GM21723 (cell line): ENCODE measurements at regions not wholly inside any gene's neighbourhood (a gene's known extent, or its start where the extent isn't known, plus 50 kb on each side); places are given as distances from the start of the nearest gene placed in this dataset.
"Not testable (repeated sequence)": the region's sequence is repeated elsewhere in the genome, so short reads cannot be mapped to it uniquely, and the experiment has no call there.

Experiments
- ATAC-seq: cut with Tn5 transposase; IDR thresholded peaks from one replicate; pipeline ENCODE4 v1.9.1; 2021; ENCODE audit warnings: mild to moderate bottlenecking, moderate library complexity; ENCODE audit not compliant: unreplicated experiment

DNA sequence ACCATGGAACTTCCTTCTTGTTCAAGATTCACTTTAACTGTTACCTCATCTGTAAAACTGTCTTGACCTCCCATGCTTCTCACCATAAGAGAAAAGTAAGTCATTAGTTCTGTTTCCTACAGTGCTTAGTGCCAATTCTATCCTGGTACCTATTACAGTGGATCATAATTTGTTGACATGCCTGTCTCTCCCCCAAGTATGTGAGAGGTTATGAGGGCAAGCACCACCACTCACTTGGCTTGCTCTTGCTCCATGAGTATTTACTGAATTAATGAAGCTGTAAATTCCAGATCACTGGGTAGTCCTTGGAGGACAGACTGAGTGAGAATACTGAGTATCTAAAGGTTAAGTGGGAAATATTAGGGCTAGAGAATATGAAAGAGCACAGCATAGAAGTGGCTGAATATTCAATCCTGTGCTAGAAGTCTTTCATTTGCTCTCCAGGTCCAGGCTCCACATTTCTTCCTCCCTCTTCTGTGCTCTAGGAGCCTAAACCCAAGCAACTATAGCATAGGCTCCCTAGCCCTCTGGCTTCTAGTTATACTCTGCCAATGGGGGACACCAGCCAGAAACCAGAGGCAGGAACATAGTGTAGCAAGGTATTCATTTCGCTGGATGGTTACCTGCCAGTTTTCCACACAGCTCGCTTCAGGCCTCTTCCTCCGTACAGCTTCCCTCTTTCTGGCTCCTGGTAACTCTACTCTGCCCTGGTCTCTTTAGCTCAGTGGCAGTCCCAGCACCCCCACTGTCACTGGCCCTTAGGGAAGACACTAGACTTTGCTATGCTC is 118.2 kb upstream of the SLC5A12 start:
- no peak for ATAC-seq

DNA sequence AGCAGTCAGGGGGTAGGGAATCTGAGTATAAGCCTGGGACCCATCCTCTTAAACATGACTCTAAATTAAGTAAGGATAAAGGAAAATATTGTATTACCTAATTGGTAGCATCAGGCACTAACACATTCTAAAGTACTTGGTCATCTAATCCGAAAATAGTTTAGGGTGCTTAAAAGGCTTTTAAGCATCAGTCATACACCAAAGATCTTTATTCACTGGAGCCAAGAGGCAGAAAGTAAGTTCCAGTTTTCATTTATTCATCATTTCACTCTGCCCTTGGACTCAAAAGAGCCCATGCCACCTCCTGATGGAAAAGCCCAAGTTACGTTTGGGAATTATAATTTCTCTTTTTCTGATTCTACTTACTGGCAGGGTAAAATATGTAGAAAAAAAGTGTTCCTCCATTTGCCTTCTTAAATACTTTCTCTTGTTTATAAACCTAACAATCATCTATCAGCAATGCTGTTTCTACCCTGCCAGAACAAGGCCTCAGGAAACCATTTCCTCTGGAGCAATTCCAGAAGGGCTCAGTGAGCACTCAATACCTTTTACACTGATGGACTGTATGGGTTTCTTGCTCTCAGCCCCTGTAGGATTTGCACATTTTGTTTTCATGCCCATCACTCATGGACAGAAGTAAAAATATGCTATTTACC is 120.1 kb upstream of the SLC5A12 start:
- no peak for ATAC-seq

DNA sequence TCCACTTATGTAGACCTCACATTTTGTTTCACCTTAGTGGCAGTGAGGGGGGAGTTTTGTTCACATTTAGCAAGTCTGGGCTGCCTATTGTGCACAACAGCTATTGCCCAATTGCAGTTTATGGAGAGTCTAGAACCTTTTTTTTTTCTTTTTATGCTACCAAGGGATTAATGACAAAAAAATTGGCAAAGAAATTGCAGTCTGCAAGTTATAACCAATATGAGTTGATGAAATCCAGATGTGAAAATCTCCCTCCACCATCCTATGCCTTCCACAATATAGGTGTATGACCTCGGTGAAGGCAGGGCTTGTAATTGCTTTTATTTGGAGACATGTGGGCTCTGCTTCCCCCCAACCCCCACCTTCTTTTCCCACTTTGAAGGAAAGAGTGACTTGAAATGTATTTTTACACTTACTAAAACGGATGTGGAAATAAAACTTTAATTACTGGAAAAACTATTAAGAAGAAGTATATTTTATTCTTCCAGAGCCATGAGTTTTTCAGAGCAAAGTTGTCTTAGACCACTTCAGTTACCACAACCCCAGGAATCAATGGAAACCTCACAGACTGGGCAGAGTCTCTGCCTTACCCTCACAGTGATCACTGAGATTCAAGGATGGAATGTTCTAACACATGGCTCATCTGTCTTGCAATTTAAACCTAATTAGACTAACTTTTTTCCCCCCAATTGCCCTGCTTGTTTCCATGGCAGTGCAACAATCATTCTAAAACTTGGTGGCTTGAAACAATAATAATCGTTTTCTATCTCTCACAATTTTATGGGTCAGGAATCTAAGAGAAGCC is 120.8 kb upstream of the SLC5A12 start:
- ATAC-seq: no peak

DNA sequence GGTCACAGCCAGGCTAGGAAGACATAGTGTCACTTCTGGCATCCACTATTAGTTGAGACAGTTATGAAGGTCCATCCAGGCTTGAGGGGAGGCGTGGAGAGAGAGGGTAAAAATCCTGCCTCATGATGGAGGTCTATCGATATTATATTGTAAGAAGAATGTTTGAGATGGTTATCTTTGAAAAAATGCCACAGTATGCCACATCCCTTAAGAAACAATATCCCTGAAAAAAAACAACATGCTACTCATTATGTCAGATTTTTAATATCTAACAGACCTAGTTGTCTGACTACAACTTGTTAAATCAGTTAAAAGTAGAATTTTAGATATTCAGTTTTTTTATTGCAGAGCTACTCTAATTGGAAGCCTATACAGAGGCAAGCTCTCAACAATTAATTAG is 121.7 kb upstream of the SLC5A12 start:
- ATAC-seq: no peak

DNA sequence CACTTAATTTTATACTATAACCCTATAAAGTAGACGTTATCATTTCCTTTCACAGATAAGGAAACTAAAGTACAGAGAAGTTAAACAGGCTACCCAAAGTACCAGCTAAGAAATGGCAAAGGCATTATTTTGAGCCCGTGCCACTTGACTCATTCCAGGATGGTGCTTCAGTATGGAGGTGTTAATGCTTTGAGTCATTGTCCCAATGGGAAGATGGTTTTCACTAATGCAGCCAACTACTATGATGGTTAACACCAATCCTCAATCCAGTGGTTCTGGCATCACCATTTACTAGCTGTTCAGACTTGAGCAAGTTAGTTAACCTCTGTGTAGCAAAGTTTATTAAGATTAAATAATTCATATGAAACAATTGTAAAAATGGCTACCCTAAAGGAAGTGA is 123.1 kb upstream of the SLC5A12 start:
- no peak for ATAC-seq

DNA sequence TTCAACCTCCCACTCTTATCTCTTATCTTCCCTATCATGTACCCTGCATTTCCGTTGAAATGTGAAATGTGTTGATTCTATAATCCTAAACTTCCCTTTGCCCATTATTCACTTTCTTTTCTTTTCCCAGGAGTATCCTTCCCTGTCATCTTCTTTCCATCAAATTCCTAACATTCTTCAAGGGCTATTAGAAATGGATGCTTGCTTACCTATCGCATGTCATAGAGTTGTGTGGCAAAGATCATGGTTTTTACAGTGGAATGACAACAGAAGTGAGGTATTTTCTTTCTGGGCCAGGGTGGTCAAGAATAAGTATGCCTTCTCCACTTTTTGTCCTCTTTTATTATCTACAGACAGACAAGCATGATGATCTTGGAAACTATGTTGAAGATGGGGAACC is 124.4 kb upstream of the SLC5A12 start:
- no peak for ATAC-seq

DNA sequence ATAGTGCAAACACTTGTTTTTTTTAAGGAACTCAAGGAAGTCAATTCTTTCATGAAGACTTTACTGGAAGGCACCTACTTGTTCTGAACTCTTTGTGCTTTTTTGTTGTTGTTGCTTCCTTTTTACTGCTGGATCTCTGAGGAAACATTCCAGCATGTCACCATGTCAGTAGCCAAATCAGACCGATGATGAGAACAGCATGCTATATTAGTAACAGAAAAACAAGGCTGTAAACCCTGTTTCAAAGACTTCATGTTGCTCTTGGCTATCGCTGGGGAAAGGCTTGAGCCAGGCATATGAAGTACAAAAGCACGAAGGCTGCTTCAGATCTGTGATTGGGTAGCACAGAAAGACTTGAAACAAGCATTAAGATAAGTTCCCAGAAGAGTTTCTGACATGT is 125.6 kb upstream of the SLC5A12 start:
- no peak for ATAC-seq

DNA sequence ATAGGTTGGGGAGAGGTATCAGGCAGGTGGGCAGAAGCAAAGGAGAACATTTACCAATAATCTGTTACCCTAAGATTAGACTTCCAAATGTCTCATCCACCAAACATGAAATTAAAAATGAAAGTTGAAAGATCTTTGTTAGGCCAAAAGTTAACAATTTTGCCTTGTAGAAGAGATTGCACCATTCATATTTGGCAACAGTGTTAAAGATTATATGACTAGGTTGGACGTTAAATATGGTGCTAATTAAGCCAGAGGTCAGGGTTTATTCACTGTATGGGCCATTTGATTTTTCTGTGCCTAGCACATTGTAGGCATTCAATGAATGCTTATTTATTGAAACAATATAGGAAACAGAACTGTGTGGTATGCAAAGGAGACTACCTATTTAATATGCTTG is 126.1 kb upstream of the SLC5A12 start:
- no peak for ATAC-seq

DNA sequence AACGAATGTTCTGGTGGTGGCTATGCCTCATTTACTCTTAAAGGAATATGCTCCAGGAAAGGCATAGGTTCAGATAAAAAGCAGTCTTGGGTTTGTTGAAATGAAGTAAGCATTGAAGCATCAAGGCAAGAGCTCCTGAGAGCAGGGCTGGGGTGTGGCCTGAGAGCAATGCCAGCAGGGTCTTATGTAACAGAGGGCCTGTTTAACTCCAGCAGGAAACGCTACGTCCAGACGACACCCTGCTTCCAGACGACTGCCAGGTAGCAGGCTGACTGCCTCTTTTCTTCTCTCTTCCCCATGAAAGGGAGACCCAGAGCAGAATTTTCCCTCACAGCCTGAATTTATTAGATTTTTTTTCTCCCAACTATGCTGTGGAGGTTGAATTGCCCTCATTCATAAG is 127.2 kb upstream of the SLC5A12 start:
- no peak for ATAC-seq

DNA sequence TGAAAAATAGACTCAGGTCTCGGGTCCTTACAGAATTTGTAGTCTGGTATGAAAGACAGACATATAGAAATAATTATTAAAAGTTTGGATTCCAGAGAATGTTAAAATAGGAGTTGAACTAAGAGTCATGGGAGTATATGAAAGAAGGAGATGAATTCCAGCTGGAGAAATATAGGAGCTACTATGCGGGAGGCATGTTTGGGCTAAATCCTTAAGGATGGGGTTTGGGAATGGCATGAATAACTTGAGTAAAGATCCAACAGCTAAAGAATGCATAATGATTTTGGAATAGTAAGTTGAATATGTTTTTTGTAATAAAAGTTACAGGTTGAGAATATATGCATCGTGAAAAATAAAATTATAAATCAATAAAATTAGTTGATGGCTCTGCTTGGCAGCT is 129.4 kb upstream of the SLC5A12 start:
- no peak for ATAC-seq

DNA sequence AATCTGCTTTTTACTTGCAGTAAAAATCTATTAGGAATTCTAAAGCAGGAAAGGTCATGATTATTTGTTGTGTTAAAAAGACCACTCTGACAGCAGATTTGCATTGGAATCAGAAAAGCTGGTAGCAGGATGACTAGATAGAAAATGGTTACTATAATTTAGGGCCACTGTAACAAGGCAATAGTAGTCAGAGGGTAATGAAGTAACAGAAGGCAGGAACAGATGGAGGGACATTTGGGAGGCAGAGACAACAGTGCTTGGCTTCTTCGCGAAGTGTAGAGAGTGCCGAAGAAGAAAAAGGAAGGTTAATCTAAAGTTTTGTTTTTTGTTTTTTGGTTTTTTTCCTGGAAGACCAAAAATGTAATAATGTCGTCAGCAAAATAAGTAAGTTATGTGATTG is 129.8 kb upstream of the SLC5A12 start:
- ATAC-seq: no peak

DNA sequence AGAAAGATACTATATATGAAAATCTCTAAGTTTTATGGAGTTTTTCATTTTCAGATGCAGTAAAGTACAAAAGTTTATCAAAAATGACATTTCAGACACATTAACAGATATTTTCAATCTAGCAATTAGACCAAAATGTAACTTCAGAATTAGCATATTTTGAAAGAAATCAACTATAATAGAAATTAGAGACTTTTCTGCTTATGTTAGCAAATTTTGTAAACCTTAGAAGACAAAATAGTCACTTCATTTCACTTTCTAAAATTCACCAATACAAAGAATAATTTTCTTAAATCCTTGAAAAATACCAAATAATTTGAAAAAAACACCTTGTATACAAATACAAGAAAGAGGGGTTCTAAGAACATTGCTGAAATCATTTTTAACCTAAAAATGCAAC is 135.8 kb upstream of the FIBIN start:
- no peak for ATAC-seq

DNA sequence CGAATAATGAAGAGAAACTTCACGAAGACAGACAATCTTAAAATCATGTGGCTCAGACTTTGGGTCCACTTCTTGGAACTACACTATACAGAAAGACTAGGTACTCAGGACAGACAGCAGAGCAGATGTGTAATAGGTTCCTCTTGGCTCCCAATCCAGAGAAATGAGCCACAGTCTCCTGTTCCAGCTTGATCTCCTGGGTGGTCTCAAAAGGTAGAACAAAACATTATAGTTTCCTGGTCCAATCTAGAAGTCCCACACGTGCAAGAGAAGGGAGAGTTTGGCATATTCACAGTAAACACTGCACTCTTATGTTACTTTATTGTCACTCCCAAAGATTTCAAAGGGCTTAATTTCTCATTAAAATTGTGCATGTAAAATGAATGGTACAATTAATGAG is 134.5 kb upstream of the FIBIN start:
- no peak for ATAC-seq

DNA sequence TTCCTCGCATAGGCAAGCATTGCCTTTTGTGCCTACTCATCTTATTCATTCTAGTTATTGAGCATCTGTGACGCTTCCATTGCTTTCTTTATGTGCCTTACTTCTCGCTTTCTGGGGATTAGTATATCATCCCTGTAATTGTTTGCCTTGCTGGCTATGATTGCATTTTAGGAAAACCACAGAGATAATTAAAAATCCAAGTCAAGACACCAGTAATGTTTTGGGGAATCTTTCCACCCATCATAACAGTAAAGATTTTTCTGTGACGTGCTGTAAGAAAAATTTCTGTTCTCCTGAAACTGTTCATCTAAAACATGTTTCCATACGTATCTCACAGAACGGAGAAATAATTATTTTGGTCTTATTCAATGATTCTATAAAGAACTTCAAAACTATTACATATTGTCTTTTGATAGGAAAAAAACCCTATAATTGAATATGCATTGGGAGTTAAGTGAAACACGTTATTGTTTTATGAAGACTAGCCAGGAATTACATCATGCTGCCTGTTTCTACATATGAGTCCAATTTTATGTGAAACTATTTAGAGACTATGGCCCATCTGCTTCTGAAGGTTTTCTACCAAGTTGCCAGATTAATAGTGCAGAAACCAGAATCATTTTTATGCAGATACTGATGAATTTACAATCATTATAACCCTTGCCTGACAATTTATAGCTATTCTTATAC is 133.7 kb upstream of the FIBIN start:
- no peak for ATAC-seq

DNA sequence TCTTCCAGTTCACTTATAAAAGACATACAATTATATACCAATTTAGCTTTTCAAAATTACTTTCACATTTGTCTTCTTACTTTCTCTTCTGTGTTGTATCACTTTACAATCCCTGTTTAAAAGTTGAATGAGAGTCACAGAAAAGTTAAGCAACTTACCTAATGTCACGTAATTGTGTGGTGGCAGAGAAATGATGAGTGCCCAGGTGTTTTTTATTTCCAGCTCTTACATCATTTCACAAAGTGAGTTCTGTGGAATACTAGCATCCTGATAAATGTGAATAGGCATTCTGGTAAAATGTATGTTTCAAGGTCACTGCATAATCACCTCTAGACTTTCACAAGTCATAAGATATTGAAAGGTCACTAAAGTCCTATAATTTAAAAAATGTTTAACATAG is 133.0 kb upstream of the FIBIN start:
- no peak for ATAC-seq

DNA sequence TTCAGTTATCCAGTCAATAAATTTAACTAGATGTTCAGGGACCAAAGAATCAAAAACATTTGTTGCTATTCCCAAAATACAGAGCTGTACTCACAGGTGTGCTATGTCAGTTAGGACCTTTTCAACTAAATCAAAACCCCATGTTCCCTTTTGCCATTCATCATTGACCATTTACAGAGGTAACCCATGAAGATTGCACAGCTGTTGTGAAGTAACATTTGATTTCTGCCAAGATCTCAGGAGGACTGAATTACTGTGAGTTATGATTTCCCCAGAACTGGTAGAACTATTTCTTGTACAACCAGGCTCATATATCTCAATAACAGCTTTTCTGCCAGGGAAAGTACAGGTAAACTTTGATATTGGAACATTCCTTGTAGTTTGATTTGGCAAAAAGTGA is 131.1 kb upstream of the FIBIN start:
- no peak for ATAC-seq

DNA sequence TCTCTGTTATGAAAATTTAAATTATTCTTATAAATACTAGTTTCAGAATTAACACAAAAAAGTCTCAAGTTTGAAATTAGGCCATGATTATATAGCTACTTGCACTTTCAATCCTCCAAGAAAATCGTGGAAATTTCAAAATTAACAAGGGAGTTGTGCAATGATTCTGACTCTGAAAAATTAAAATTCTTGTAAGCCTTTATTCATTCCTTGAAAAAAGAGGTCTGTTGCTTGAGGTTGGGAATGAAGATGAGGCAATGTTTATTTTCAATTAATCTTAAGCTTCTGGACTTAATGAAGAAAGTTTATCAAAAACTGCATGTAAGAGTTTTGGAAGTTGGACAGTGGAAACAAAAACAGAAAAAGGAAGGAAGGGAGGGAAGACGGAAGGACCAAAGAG is 128.2 kb upstream of the FIBIN start:
- ATAC-seq: no peak

DNA sequence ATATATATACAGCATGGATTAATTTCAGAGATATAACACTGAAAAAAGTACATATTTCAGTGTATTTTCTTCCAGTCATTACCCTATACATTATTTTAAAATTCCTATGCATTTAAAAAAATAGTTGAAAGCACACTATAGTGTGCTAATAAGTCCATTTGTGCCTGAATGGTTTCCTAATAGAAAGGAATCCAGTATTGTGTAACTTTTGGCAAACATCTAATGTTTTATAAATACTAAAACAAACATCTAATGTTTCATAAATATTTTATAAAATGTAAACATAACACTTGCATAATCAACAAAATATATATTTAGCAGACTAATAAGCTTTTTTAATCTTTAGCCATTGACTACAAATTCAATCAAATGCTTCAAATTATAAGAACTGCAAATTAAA is 126.6 kb upstream of the FIBIN start:
- ATAC-seq: no peak

DNA sequence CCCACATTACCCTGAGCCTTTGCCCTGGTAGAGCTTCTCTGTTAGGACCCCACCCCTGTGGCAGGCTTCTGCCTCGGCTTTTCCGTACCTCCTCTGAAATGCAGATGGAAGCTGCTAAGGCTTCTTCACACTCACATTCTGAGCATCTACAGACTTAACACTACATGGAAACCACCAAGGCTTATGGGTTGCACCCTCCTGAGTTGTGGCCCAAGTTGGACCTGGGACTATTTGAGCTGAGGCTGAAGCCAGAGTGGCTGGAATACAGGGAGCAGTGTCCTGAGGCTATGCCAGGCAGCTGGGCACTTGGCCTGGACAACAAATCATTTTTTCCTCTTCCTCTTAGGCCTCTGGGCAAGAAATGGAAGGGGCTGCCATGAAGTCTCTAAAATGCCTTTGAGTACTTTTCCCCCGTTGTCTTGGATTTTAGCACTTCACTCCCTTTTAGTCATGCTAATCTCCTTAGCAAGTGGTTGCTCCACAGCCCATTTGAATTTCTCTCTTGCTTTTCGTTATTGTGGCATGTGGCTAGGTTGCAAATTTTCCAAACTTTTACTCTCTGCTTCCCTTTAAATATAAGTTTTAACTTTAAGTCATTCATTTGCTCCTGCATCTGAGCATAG is 114.8 kb upstream of the FIBIN start:
- no peak for ATAC-seq

DNA sequence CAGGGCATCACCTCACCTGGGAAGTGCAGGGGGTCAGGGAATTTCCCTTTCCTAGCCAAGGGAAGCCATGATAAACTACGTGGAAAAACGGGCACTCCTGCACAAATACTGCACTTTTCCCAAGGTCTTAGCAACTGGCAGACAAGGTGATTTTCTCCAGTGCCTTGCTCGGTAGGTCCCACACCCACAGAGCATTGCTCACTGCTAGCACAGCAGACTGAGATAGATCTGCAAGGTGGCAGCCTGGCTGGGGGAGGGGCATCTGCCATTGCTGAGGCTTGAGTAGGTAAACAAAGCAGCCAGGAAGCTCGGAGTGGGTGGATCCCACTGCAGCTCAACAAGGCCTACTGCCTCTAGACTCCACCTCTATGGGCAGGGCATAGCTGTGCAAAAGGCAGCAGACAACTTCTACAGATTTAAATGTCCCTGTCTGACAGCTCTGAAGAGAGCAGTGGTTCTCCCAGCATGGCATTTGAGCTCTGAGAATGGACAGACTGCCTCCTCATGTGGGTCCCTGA is 111.5 kb upstream of the FIBIN start:
- ATAC-seq: not testable (repeated sequence)

DNA sequence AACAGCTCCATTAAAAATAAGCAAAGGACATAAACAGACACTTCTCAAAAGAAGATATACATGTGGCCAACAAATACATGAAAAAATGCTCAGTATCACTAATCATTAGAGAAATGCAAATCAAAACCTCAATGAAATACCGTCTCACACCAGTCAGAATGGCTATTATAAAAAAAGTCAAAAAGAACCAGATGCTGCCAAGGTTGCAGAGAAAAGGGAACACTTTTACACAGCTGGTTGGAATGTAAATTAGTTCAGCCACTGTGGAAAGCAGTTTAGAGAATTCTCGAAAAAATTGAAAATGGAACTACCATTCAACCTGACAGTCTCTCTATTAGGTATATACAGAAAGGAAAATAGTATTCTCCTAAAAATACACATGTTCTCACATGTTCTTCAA is 102.4 kb upstream of the FIBIN start:
- no peak for ATAC-seq
